HepG2 (cell line): ENCODE measurements at regions not wholly inside any gene's neighbourhood (a gene's known extent, or its start where the extent isn't known, plus 50 kb on each side); places are given as distances from the start of the nearest gene placed in this dataset.

ENCODE experiments used
- ATAC-seq: fragments of 200-7000 bp; cut with Tn5 transposase; 3 replicates; pipeline ENCODE4 v1.9.1; 2020; ENCODE audit warnings: mild to moderate bottlenecking, moderate library complexity
- BruUV-seq: library from RNA; stranded (reverse); fragments of 400-500 nt; replicated peaks from 2 replicates; lab custom pipeline; 2021; lab: Mats Ljungman, UMichigan
- CTCF ChIA-PET: fragments of 300-600 bp; formaldehyde crosslinking; extraction: SDS; loops from one replicate; lab custom pipeline; 2021; ENCODE audit warnings: low total read pairs, inconsistent platforms, low intra/inter-chr PET ratio; lab: Yijun Ruan, JAX
- POLR2A ChIA-PET: fragments of 350-600 bp; sonication (Branson Sonifier 250); formaldehyde crosslinking; loops from one replicate; lab custom pipeline; 2020; ENCODE audit warnings: antibody characterized with exemption, inconsistent platforms; lab: Yijun Ruan, JAX
- DNase-seq: peaks from one replicate; pipeline ENCODE4 v3.0.0-alpha.2; 2015; ENCODE audit warnings: low spot score
- FAIRE-seq: peaks from 3 replicates; lab custom pipeline; 2011; peaks lifted over from hg19 to GRCh38; lab: Jason Lieb, UNC
- H2AFZ ChIP-seq: one replicate; pipeline ENCODE4 v1.6.1; 2011; ENCODE audit warnings: low read length, inconsistent platforms
- H3K27ac ChIP-seq: fragments of 300-600 bp; 3 replicates; pipeline ENCODE4 v1.8.0; 2011; ENCODE audit warnings: mixed run types, mild to moderate bottlenecking, mixed read lengths, low read length, inconsistent platforms; ENCODE audit not compliant: insufficient read depth; ENCODE audit errors: extremely low read length
- H3K27me3 ChIP-seq, 2 experiments: fragments of 200-600 bp in 1 of 2; 2 replicates in 1 of 2; 3 replicates in 1 of 2; pipeline versions ENCODE4 v1.6.0 to v1.8.0; 2011; ENCODE audit warnings: low read length in 2 of 2, mild to moderate bottlenecking in 2 of 2, moderate library complexity in 2 of 2, inconsistent platforms in 1 of 2; ENCODE audit not compliant: insufficient read depth in 2 of 2, control insufficient read depth in 1 of 2
- H3K36me3 ChIP-seq, 2 experiments: fragments of 200-600 bp in 1 of 2; replicated peaks in 1 of 2; 2 replicates in 1 of 2; 3 replicates in 1 of 2; pipeline versions ENCODE4 v1.5.1 to v1.8.0; 2011; ENCODE audit warnings: low read length in 2 of 2, inconsistent platforms in 1 of 2; ENCODE audit not compliant: insufficient read depth in 2 of 2, control insufficient read depth in 1 of 2
- H3K4me1 ChIP-seq: 2 replicates; pipeline ENCODE4 v1.5.1; 2012; ENCODE audit warnings: low read length, inconsistent platforms; ENCODE audit not compliant: insufficient read depth
- H3K4me2 ChIP-seq: 2 replicates; pipeline ENCODE4 v1.6.0; 2011; ENCODE audit warnings: low read depth, low read length, inconsistent platforms
- H3K4me3 ChIP-seq, 3 experiments: fragments of 200-600 bp in 1 of 3; sonication (generic), shearing (Covaris generic) in 1 of 3; replicated peaks in 1 of 3; 2 replicates each; pipeline ENCODE4 v1.5.1; 2011 to 2016; ENCODE audit warnings: low read length in 3 of 3, inconsistent platforms in 2 of 3, low read depth in 2 of 3, mild to moderate bottlenecking in 2 of 3, control low read depth in 1 of 3, mixed read lengths in 1 of 3; ENCODE audit not compliant: insufficient read depth in 1 of 3
- H3K79me2 ChIP-seq: one replicate; pipeline ENCODE4 v1.6.1; 2011; ENCODE audit warnings: low read length, inconsistent platforms; ENCODE audit not compliant: insufficient read depth
- H3K9ac ChIP-seq: 2 replicates; pipeline ENCODE4 v1.6.0; 2011; ENCODE audit warnings: mild to moderate bottlenecking, low read depth, low read length, inconsistent platforms; ENCODE audit not compliant: insufficient read depth
- H3K9me3 ChIP-seq: 2 replicates; pipeline ENCODE4 v1.5.1; 2012; ENCODE audit warnings: mild to moderate bottlenecking, low read length
- H4K20me1 ChIP-seq: 2 replicates; pipeline ENCODE4 v1.6.0; 2011; ENCODE audit warnings: inconsistent platforms, mild to moderate bottlenecking, low read length, moderate library complexity; ENCODE audit not compliant: insufficient read depth
- BRD4 ChIP-seq: sonication (generic); formaldehyde crosslinking; IDR thresholded peaks from 2 replicates; pipeline ENCODE4 v1.4.0; 2020; ENCODE audit warnings: missing genetic modification reagents
- KAT8 ChIP-seq: IDR thresholded peaks from 2 replicates; pipeline ENCODE4 v1.6.1; 2016; ENCODE audit warnings: missing genetic modification reagents, missing compliant biosample characterization
- NKX3-1 ChIP-seq: sonication (generic); formaldehyde crosslinking; IDR thresholded peaks from 2 replicates; pipeline ENCODE4 v1.5.0; 2020; ENCODE audit warnings: missing genetic modification reagents
- PITX1 ChIP-seq: sonication (generic); formaldehyde crosslinking; IDR thresholded peaks from 2 replicates; pipeline ENCODE4 v1.5.1; 2020; ENCODE audit warnings: mild to moderate bottlenecking, missing genetic modification reagents
- SALL1 ChIP-seq: sonication (generic); formaldehyde crosslinking; IDR thresholded peaks from 2 replicates; pipeline ENCODE4 v1.8.0; 2022; ENCODE audit warnings: mild to moderate bottlenecking, missing genetic modification reagents
- ZFP91 ChIP-seq: sonication (generic); formaldehyde crosslinking; IDR thresholded peaks from 2 replicates; pipeline ENCODE4 v1.9.0; 2022; ENCODE audit warnings: missing genetic modification reagents, mild to moderate bottlenecking, borderline replicate concordance
- ZNF512 ChIP-seq: sonication (generic); formaldehyde crosslinking; IDR thresholded peaks from 2 replicates; pipeline ENCODE4 v1.4.0; 2020; ENCODE audit warnings: mild to moderate bottlenecking, missing genetic modification reagents
- ZNF687 ChIP-seq: sonication (generic); formaldehyde crosslinking; IDR thresholded peaks from 2 replicates; pipeline ENCODE4 v1.5.1; 2020; ENCODE audit warnings: mild to moderate bottlenecking, missing genetic modification reagents, moderate library complexity
- ZNF761 ChIP-seq: sonication (generic); formaldehyde crosslinking; conservative IDR thresholded peaks from 2 replicates; pipeline ENCODE4 v1.4.0; 2020; ENCODE audit warnings: mild to moderate bottlenecking, missing genetic modification reagents
- ZNF788 ChIP-seq: sonication (generic); formaldehyde crosslinking; IDR thresholded peaks from 2 replicates; pipeline ENCODE4 v1.5.0; 2020; ENCODE audit warnings: mild to moderate bottlenecking, missing genetic modification reagents, borderline replicate concordance
- whole genome bisulfite sequencing: methylation state at CpG from one replicate; pipeline ENCODE4 v1.1.6; 2017; ENCODE audit warnings: low lambda C conversion rate; 5-methylcytosine and 5-hydroxymethylcytosine counted together
- in situ Hi-C: cut with HindIII; loops from 2 replicates; pipeline ENCODE4 v1.10.0; 2017; ENCODE audit warnings: low pct_unique_long_range_greater_than_20kb; ENCODE audit not compliant: extremely low pct_ligation_motif_present
- intact Hi-C: fragments of 100-400 bp; cut with micrococcal nuclease; formaldehyde crosslinking; loops from one replicate; pipeline ENCODE4 v1.10.0; 2022; ENCODE audit not compliant: unreplicated experiment

GRCh38 chr2:106270471-106270891, 76.4 kb upstream of the UXS1 start:
- Histone ChIP-seq H3K4me2 (no peak overlapping the region), H3K27me3 (no peaks in the 10 kb centered on the region), H4K20me1 (no peaks in the 10 kb centered on the region), H3K9ac (no peak overlapping the region), H3K36me3 (no peaks in the 10 kb centered on the region), H3K79me2 (no peaks in the 10 kb centered on the region), H3K9me3 (no peaks in the 10 kb centered on the region), H2AFZ (no peak overlapping the region), H3K4me1 (peaks cover 53% of the 10 kb centered on the region), H3K4me3 (no peak overlapping the region), H3K27ac (no peak overlapping the region)
- ATAC-seq, result peak; percentile 12; the same call in 1 of the 3 replicates
- intact Hi-C loops (no loop called here), in situ Hi-C loops (no loop called here)
- POLR2A ChIA-PET, result no interaction called here
- DNase-seq, result no peak
- CTCF ChIA-PET, result no interaction called here
- WGBS, result 89% methylated on average over 9 of the region's 9 CpGs
- no peak for FAIRE-seq
- no TSS peak for BruUV-seq
- TF ChIP-seq ZFP91 (CRISPR knock-in tag) (peak; percentile 61; the same call in 1 of the 2 replicates), ZNF687 (CRISPR knock-in tag) (peak; percentile 31; the same call in 1 of the 2 replicates), BRD4 (CRISPR knock-in tag) (0 out of 2 replicates have a peak, but pooled peaks have one; percentile 29), ZNF512 (CRISPR knock-in tag) (no peak), NKX3-1 (no peak), KAT8 (no peak), ZNF788 (CRISPR knock-in tag) (peak; percentile 33; the same call in 1 of the 2 replicates), ZNF761 (CRISPR knock-in tag) (no peak), PITX1 (CRISPR knock-in tag) (0 out of 2 replicates have a peak, but pooled peaks have one; percentile 20), SALL1 (peak; percentile 27; the same call in 1 of the 2 replicates)
